Activated CD8-positive, alpha-beta T cell treated with anti-CD3 and anti-CD28 coated beads for 36 hours (primary cell): ENCODE measurements at regions not wholly inside any gene's neighbourhood (a gene's known extent, or its start where the extent isn't known, plus 50 kb on each side); places are given as distances from the start of the nearest gene placed in this dataset.

ENCODE experiments used
- ATAC-seq: fragments of 200-7000 bp; cut with Tn5 transposase; one replicate; pipeline ENCODE4 v1.10.0; 2021; ENCODE audit warnings: mild to moderate bottlenecking, moderate library complexity
- CTCF ChIA-PET: fragments of 350-600 bp; sonication (Branson Sonifier 250); formaldehyde crosslinking; loops from one replicate; lab custom pipeline; 2021; ENCODE audit warnings: antibody characterized with exemption; lab: Charles Lee
- POLR2A ChIA-PET: fragments of 350-600 bp; sonication (Branson Sonifier 250); formaldehyde crosslinking; loops from one replicate; lab custom pipeline; 2021; ENCODE audit warnings: antibody characterized with exemption; lab: Charles Lee
- DNase-seq: peaks from one replicate; pipeline ENCODE4 v3.0.0-alpha.2; 2020
- H3K27ac Mint-ChIP-seq: one replicate; pipeline ENCODE4 v1.8.0; 2021; ENCODE audit warnings: mild to moderate bottlenecking, mixed read lengths
- H3K27me3 Mint-ChIP-seq: one replicate; pipeline ENCODE4 v1.8.0; 2021; ENCODE audit warnings: mixed read lengths
- H3K36me3 Mint-ChIP-seq: one replicate; pipeline ENCODE4 v1.8.0; 2021; ENCODE audit warnings: low read depth, mixed read lengths
- H3K4me1 Mint-ChIP-seq: one replicate; pipeline ENCODE4 v1.8.0; 2021; ENCODE audit warnings: low read depth, mixed read lengths
- H3K4me3 Mint-ChIP-seq: one replicate; pipeline ENCODE4 v1.8.0; 2021; ENCODE audit warnings: mild to moderate bottlenecking, moderate library complexity, mixed read lengths
- H3K9me3 Mint-ChIP-seq: one replicate; pipeline ENCODE4 v1.8.0; 2021; ENCODE audit warnings: mixed read lengths
- CTCF ChIP-seq: fragments of 200-600 bp; IDR thresholded peaks from one replicate; pipeline ENCODE4 v1.8.0; 2022; ENCODE audit warnings: antibody characterized with exemption, mild to moderate bottlenecking
- intact Hi-C: fragments of 100-400 bp; cut with micrococcal nuclease; formaldehyde crosslinking; loops from one replicate; pipeline ENCODE4 v1.10.0; 2022

GRCh38 chr3:95401693-95402092 lies 1338.8 kb downstream of the NSUN3 start:
- H3K4me1 Mint-ChIP-seq, result no peaks in the 10 kb centered on the region
- ChIA-PET POLR2A (no interaction called here), CTCF (no interaction called here)
- H3K36me3 Mint-ChIP-seq, result no peaks in the 10 kb centered on the region
- H3K27ac Mint-ChIP-seq, result no peak overlapping the region
- no peak for DNase-seq
- intact Hi-C loops, result no loop called here
- no peaks in the 10 kb centered on the region for H3K27me3 Mint-ChIP-seq
- ATAC-seq, result no peak
- TF ChIP-seq CTCF, result no peak
- H3K9me3 Mint-ChIP-seq, result peaks cover 4% of the 10 kb centered on the region
- no peak overlapping the region for H3K4me3 Mint-ChIP-seq

- Mint-ChIP-seq H3K9me3 (peaks cover 1% of the 10 kb centered on the region), H3K36me3 (no peaks in the 10 kb centered on the region), H3K4me3 (no peak overlapping the region), H3K27me3 (no peaks in the 10 kb centered on the region), H3K27ac (no peak overlapping the region), H3K4me1 (no peaks in the 10 kb centered on the region)
- ChIA-PET POLR2A (no interaction called here), CTCF (no interaction called here)
- no peak for TF ChIP-seq CTCF
- intact Hi-C loops, result no loop called here
- no peak for ATAC-seq
- no peak for DNase-seq
These were observed 1345.0 kb downstream of the NSUN3 start for GRCh38 chr3:95407709-95408463.

GRCh38 chr3:95408464-95408862 lies 1345.6 kb downstream of the NSUN3 start:
- Mint-ChIP-seq H3K4me1 (no peaks in the 10 kb centered on the region), H3K27ac (no peak overlapping the region), H3K9me3 (peaks cover 1% of the 10 kb centered on the region), H3K4me3 (no peak overlapping the region), H3K36me3 (no peaks in the 10 kb centered on the region), H3K27me3 (no peaks in the 10 kb centered on the region)
- no peak for DNase-seq
- POLR2A ChIA-PET, result no interaction called here
- intact Hi-C loops, result no loop called here
- CTCF ChIA-PET, result no interaction called here
- ATAC-seq, result no peak
- TF ChIP-seq CTCF, result no peak

- Mint-ChIP-seq H3K4me1 (no peaks in the 10 kb centered on the region), H3K9me3 (peaks cover 3% of the 10 kb centered on the region), H3K27me3 (no peaks in the 10 kb centered on the region), H3K27ac (no peak overlapping the region), H3K36me3 (no peaks in the 10 kb centered on the region), H3K4me3 (no peak overlapping the region)
- TF ChIP-seq CTCF, result no peak
- intact Hi-C loops, result no loop called here
- DNase-seq (no peak), ATAC-seq (no peak)
- POLR2A ChIA-PET, result no interaction called here
- CTCF ChIA-PET, result no interaction called here
These were observed 1355.4 kb downstream of the NSUN3 start for GRCh38 chr3:95418251-95418650.

GRCh38 chr3:95424279-95424678 lies 1361.4 kb downstream of the NSUN3 start:
- DNase-seq, result no peak
- no peak overlapping the region for H3K27ac Mint-ChIP-seq

More at GRCh38 chr3:95424279-95424678, 1361.4 kb downstream of the NSUN3 start:
- no peak for ATAC-seq
- Mint-ChIP-seq H3K9me3 (peaks cover 3% of the 10 kb centered on the region), H3K4me3 (no peak overlapping the region), H3K36me3 (no peaks in the 10 kb centered on the region), H3K4me1 (no peaks in the 10 kb centered on the region), H3K27me3 (no peaks in the 10 kb centered on the region)
- no peak for TF ChIP-seq CTCF
- intact Hi-C loops, result no loop called here
- POLR2A ChIA-PET, result no interaction called here
- CTCF ChIA-PET, result no interaction called here
